ENCODE measurements at regions not wholly inside any gene's neighbourhood (a gene's known extent, or its start where the extent isn't known, plus 50 kb on each side); places are given as distances from the start of the nearest gene placed in this dataset.

- Histone ChIP-seq H4K5ac (ENCODE audit: insufficient read length, low read depth, low read length) (no peak overlapping the region), H3K14ac (ENCODE audit: insufficient read depth, low read length) (no peak overlapping the region), H3K23me2 (ENCODE audit: insufficient read length, low read depth, low read length, poor library complexity, severe bottlenecking) (no peaks in the 10 kb centered on the region), H3K18ac (ENCODE audit: insufficient read length, low read depth, low read length) (no peak overlapping the region), H2BK5ac (ENCODE audit: insufficient read length, low read length) (no peak overlapping the region), H4K20me1 (ENCODE audit: control insufficient read depth, insufficient read depth, insufficient read length) (no peaks in the 10 kb centered on the region), H3T11ph (ENCODE audit: low read length) (no peak overlapping the region), H4K91ac (ENCODE audit: insufficient read length, low read depth, low read length) (no peak overlapping the region), H3K79me2 (ENCODE audit: insufficient read depth, low read length) (no peaks in the 10 kb centered on the region), H2BK15ac (ENCODE audit: low read depth, low read length) (no peak overlapping the region), H2AFZ (ENCODE audit: low read length) (no peak overlapping the region), H3K27ac (ENCODE audit: insufficient read length, low read depth, low read length) (no peak overlapping the region), H2BK20ac (ENCODE audit: low read depth, low read length, poor library complexity, severe bottlenecking) (no peak overlapping the region), H3K4me2 (ENCODE audit: insufficient read depth, insufficient read length, low read length) (no peak overlapping the region), H3K79me1 (ENCODE audit: insufficient read depth, low read depth, low read length, poor library complexity, severe bottlenecking) (no peaks in the 10 kb centered on the region), H3K4me1 (ENCODE audit: insufficient read depth, low read length) (no peaks in the 10 kb centered on the region), H3K4ac (ENCODE audit: low read depth, low read length) (no peak overlapping the region), H2AK5ac (ENCODE audit: insufficient read length, low read length) (no peak overlapping the region), H2BK120ac (ENCODE audit: low read depth, low read length, poor library complexity, severe bottlenecking) (no peak overlapping the region), H3K23ac (ENCODE audit: insufficient read length, low read depth, low read length) (no peak overlapping the region), H3K9ac (ENCODE audit: extremely low read depth, insufficient read length, low read length) (no peak overlapping the region), H3K27me3 (ENCODE audit: insufficient read depth, low read length) (no peaks in the 10 kb centered on the region), H4K8ac (replicated peaks; ENCODE audit: insufficient read length, low read depth, low read length) (no peak overlapping the region), H3K56ac (ENCODE audit: insufficient read length, low read depth, low read length) (no peak overlapping the region), H2BK12ac (ENCODE audit: insufficient read length, low read depth, low read length) (no peak overlapping the region), H3K9me3 (ENCODE audit: control insufficient read depth, low read depth, low read length) (no peaks in the 10 kb centered on the region)
- Mint-ChIP-seq H3K27me3 (ENCODE audit: low read depth) (no peaks in the 10 kb centered on the region; the same call in 1 of the 2 replicates), H3K9me3 (peaks cover 0 to 3% of the 10 kb centered on the region in 2 experiments; a peak in 4 of 5 replicates), H3K4me3 (no peak overlapping the region), H3K4me1 (peaks cover 2 to 8% of the 10 kb centered on the region in 2 experiments; a peak in 3 of 4 replicates), H3K27ac (no peak overlapping the region), H3K36me3 (ENCODE audit: insufficient read depth in 1 of 3, low read depth in 3 of 3) (peaks cover 0 to 3% (median 0%) of the 10 kb centered on the region in 3 experiments; a peak in 2 of 7 replicates)
- TF ChIP-seq CTCF (conservative IDR thresholded peaks at IDR 0.05), result no peak
- DNase-seq, result no peak
- WGBS (ENCODE audit: extremely low coverage, insufficient read length, low lambda C conversion rate), result no CpG with 5 or more reads among the region's 1 CpG
These were observed 140.3 kb upstream of the VANGL1 start for GRCh38 chr1:115501476-115501875.

All from H9 (cell line).